ENCODE measurements at regions not wholly inside any gene's neighbourhood (a gene's known extent, or its start where the extent isn't known, plus 50 kb on each side); places are given as distances from the start of the nearest gene placed in this dataset.
"Not testable (repeated sequence)": the region's sequence is repeated elsewhere in the genome, so short reads cannot be mapped to it uniquely, and the experiment has no call there.

- Histone ChIP-seq H3K27ac (replicated peaks; ENCODE audit: low read length) (no peak overlapping the region), H2BK12ac (ENCODE audit: low read length) (no peak overlapping the region), H3K9ac (ENCODE audit: low read depth, low read length, poor library complexity) (peak overlapping the region; percentile 84), H3K36me3 (replicated peaks in 1 of 2; ENCODE audit: control insufficient read depth in 2 of 2, insufficient read depth in 2 of 2, low read length in 2 of 2) (no peaks in the 10 kb centered on the region), H3K27me3 (ENCODE audit: control insufficient read depth in 3 of 3, insufficient read depth in 3 of 3, low read depth in 1 of 3, low read length in 3 of 3) (peaks cover 0 to 46% (median 23%) of the 10 kb centered on the region in 3 experiments), H2BK120ac (ENCODE audit: low read depth, low read length) (no peak overlapping the region), H3K4me2 (ENCODE audit: insufficient read depth, low read length, poor library complexity, severe bottlenecking) (peak overlapping the region; percentile 98), H2AK5ac (ENCODE audit: low read depth, low read length) (no peak overlapping the region), H3K9me3 (replicated peaks in 1 of 2; ENCODE audit: control insufficient read depth in 2 of 2, insufficient read depth in 1 of 2, low read depth in 1 of 2, low read length in 2 of 2) (no peaks in the 10 kb centered on the region), H2BK15ac (ENCODE audit: low read length) (peak overlapping the region; percentile 67), H4K8ac (ENCODE audit: low read depth, low read length) (no peak overlapping the region), H2AFZ (ENCODE audit: low read length) (peak overlapping the region; percentile 81), H3K18ac (ENCODE audit: low read length) (peak overlapping the region; percentile 95), H3K23ac (ENCODE audit: low read depth, low read length, poor library complexity) (peak overlapping the region; percentile 65), H3K4me1 (ENCODE audit: control insufficient read depth in 2 of 2, insufficient read depth in 1 of 2, low read depth in 1 of 2, low read length in 2 of 2) (peaks cover 0 to 4% of the 10 kb centered on the region in 2 donors), H4K91ac (ENCODE audit: low read depth, low read length, poor library complexity) (no peak overlapping the region), H3K79me1 (ENCODE audit: low read depth, low read length) (no peaks in the 10 kb centered on the region), H3K4ac (ENCODE audit: low read length) (no peak overlapping the region), H3K4me3 (ENCODE audit: low read length in 2 of 2) (peak overlapping the region in 1 of 2 donors; percentile 80), H2BK5ac (ENCODE audit: low read length) (no peak overlapping the region), H3K14ac (ENCODE audit: low read length) (no peak overlapping the region)
- WGBS, 2 donors (ENCODE audit: extremely low coverage in 2 of 2, insufficient read length in 2 of 2, insufficient replicate concordance in 1 of 2) = no CpG with 5 or more reads among the region's 24 CpGs
- DNase-seq (ENCODE audit: low spot score) = no peak
Observed at GRCh38 chr13:25018729-25019115, 77.2 kb upstream of the PABPC3 start.

GRCh38 chr13:25019741-25020140 lies 76.2 kb upstream of the PABPC3 start:
- not testable (repeated sequence) for H2BK15ac ChIP-seq (ENCODE audit: low read length)

DNA sequence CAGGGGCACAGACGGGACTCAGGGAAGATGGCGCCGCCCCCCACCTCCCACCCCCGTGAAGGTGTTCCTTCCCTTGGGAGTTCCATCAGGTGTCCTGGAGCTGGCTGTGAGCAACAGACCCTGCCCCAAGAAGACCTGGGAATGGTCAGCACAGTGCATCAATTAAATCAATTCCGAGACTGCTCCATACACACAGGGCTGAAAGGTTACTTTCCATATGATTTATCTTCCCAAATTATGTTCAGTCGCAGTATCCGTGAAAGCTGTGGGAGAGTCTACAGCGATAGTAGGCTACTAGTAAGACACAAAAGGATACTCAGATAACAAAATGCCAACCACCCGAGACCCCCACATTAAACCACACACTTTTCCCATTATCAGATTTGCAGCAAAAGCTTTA lies 71.8 kb upstream of the PABPC3 start:
- no peak for DNase-seq (ENCODE audit: low spot score)
- Histone ChIP-seq H3K36me3 (replicated peaks in 1 of 2; ENCODE audit: control insufficient read depth in 2 of 2, insufficient read depth in 2 of 2, low read length in 2 of 2) (no peaks in the 10 kb centered on the region), H3K79me1 (ENCODE audit: low read depth, low read length) (no peaks in the 10 kb centered on the region), H2BK5ac (ENCODE audit: low read length) (no peak overlapping the region), H3K9me3 (replicated peaks in 1 of 2; ENCODE audit: control insufficient read depth in 2 of 2, insufficient read depth in 1 of 2, low read depth in 1 of 2, low read length in 2 of 2) (no peaks in the 10 kb centered on the region), H3K23ac (ENCODE audit: low read depth, low read length, poor library complexity) (no peak overlapping the region), H3K4me3 (ENCODE audit: low read length in 2 of 2) (no peak overlapping the region), H2BK15ac (ENCODE audit: low read length) (no peak overlapping the region), H2BK12ac (ENCODE audit: low read length) (no peak overlapping the region), H3K9ac (ENCODE audit: low read depth, low read length, poor library complexity) (no peak overlapping the region), H3K27me3 (ENCODE audit: control insufficient read depth in 3 of 3, insufficient read depth in 3 of 3, low read depth in 1 of 3, low read length in 3 of 3) (peaks cover 0 to 18% (median 3%) of the 10 kb centered on the region in 3 experiments), H2BK120ac (ENCODE audit: low read depth, low read length) (no peak overlapping the region), H4K91ac (ENCODE audit: low read depth, low read length, poor library complexity) (no peak overlapping the region), H4K8ac (ENCODE audit: low read depth, low read length) (no peak overlapping the region), H3K27ac (replicated peaks; ENCODE audit: low read length) (no peak overlapping the region), H3K18ac (ENCODE audit: low read length) (no peak overlapping the region), H2AFZ (ENCODE audit: low read length) (no peak overlapping the region), H3K4me1 (ENCODE audit: control insufficient read depth in 2 of 2, insufficient read depth in 1 of 2, low read depth in 1 of 2, low read length in 2 of 2) (no peaks in the 10 kb centered on the region), H2AK5ac (ENCODE audit: low read depth, low read length) (no peak overlapping the region), H3K4me2 (ENCODE audit: insufficient read depth, low read length, poor library complexity, severe bottlenecking) (no peak overlapping the region), H3K4ac (ENCODE audit: low read length) (no peak overlapping the region), H3K14ac (ENCODE audit: low read length) (no peak overlapping the region)
- no CpG with 5 or more reads among the region's 9 CpGs for WGBS, 2 donors (ENCODE audit: extremely low coverage in 2 of 2, insufficient read length in 2 of 2, insufficient replicate concordance in 1 of 2)

More at GRCh38 chr13:25019741-25020140, 76.2 kb upstream of the PABPC3 start:
- not testable (repeated sequence) for H2AK5ac ChIP-seq (ENCODE audit: low read depth, low read length); H3K18ac ChIP-seq (ENCODE audit: low read length); H3K4me2 ChIP-seq (ENCODE audit: insufficient read depth, low read length, poor library complexity, severe bottlenecking); H3K79me1 ChIP-seq (ENCODE audit: low read depth, low read length); H2AFZ ChIP-seq (ENCODE audit: low read length); H3K14ac ChIP-seq (ENCODE audit: low read length); H3K23ac ChIP-seq (ENCODE audit: low read depth, low read length, poor library complexity); H4K8ac ChIP-seq (ENCODE audit: low read depth, low read length); H3K9me3 ChIP-seq (replicated peaks in 1 of 2; ENCODE audit: control insufficient read depth in 2 of 2, insufficient read depth in 1 of 2, low read depth in 1 of 2, low read length in 2 of 2); H3K36me3 ChIP-seq (replicated peaks in 1 of 2; ENCODE audit: control insufficient read depth in 2 of 2, insufficient read depth in 2 of 2, low read length in 2 of 2); H3K27ac ChIP-seq (replicated peaks; ENCODE audit: low read length); H3K9ac ChIP-seq (ENCODE audit: low read depth, low read length, poor library complexity); H3K4me3 ChIP-seq (ENCODE audit: low read length in 2 of 2); DNase-seq (ENCODE audit: low spot score); H4K91ac ChIP-seq (ENCODE audit: low read depth, low read length, poor library complexity); H2BK12ac ChIP-seq (ENCODE audit: low read length); H2BK120ac ChIP-seq (ENCODE audit: low read depth, low read length); H2BK5ac ChIP-seq (ENCODE audit: low read length); H3K4ac ChIP-seq (ENCODE audit: low read length); H3K4me1 ChIP-seq (ENCODE audit: control insufficient read depth in 2 of 2, insufficient read depth in 1 of 2, low read depth in 1 of 2, low read length in 2 of 2)
- peaks cover 0 to 46% (median 23%) of the 10 kb centered on the region in 3 experiments for H3K27me3 ChIP-seq (ENCODE audit: control insufficient read depth in 3 of 3, insufficient read depth in 3 of 3, low read depth in 1 of 3, low read length in 3 of 3)
- WGBS, 2 donors (ENCODE audit: extremely low coverage in 2 of 2, insufficient read length in 2 of 2, insufficient replicate concordance in 1 of 2) = no CpG with 5 or more reads among the region's 16 CpGs

- Histone ChIP-seq H3K36me3 (replicated peaks in 1 of 2; ENCODE audit: control insufficient read depth in 2 of 2, insufficient read depth in 2 of 2, low read length in 2 of 2) (no peaks in the 10 kb centered on the region), H3K79me1 (ENCODE audit: low read depth, low read length) (no peaks in the 10 kb centered on the region), H3K4me1 (ENCODE audit: control insufficient read depth in 2 of 2, insufficient read depth in 1 of 2, low read depth in 1 of 2, low read length in 2 of 2) (no peaks in the 10 kb centered on the region), H3K4me2 (ENCODE audit: insufficient read depth, low read length, poor library complexity, severe bottlenecking) (no peak overlapping the region), H2BK15ac (ENCODE audit: low read length) (peak overlapping the region; percentile 26), H3K9me3 (replicated peaks in 1 of 2; ENCODE audit: control insufficient read depth in 2 of 2, insufficient read depth in 1 of 2, low read depth in 1 of 2, low read length in 2 of 2) (no peaks in the 10 kb centered on the region), H3K18ac (ENCODE audit: low read length) (no peak overlapping the region), H2BK120ac (ENCODE audit: low read depth, low read length) (no peak overlapping the region), H4K8ac (ENCODE audit: low read depth, low read length) (peak overlapping the region; percentile 82), H3K4me3 (ENCODE audit: low read length in 2 of 2) (no peak overlapping the region), H3K4ac (ENCODE audit: low read length) (no peak overlapping the region), H2AK5ac (ENCODE audit: low read depth, low read length) (no peak overlapping the region), H2BK12ac (ENCODE audit: low read length) (peak overlapping the region; percentile 58), H4K91ac (ENCODE audit: low read depth, low read length, poor library complexity) (no peak overlapping the region), H3K9ac (ENCODE audit: low read depth, low read length, poor library complexity) (no peak overlapping the region), H3K27me3 (ENCODE audit: control insufficient read depth in 3 of 3, insufficient read depth in 3 of 3, low read depth in 1 of 3, low read length in 3 of 3) (peaks cover 0 to 4% (median 0%) of the 10 kb centered on the region in 3 experiments), H3K27ac (replicated peaks; ENCODE audit: low read length) (no peak overlapping the region), H2BK5ac (ENCODE audit: low read length) (no peak overlapping the region), H3K14ac (ENCODE audit: low read length) (no peak overlapping the region), H3K23ac (ENCODE audit: low read depth, low read length, poor library complexity) (no peak overlapping the region), H2AFZ (ENCODE audit: low read length) (no peak overlapping the region)
- WGBS, 2 donors (ENCODE audit: extremely low coverage in 2 of 2, insufficient read length in 2 of 2, insufficient replicate concordance in 1 of 2) = no CpG with 5 or more reads among the region's 9 CpGs
- DNase-seq (ENCODE audit: low spot score) = no peak
Observed at GRCh38 chr13:25032160-25032559, 63.8 kb upstream of the PABPC3 start.

All from neuronal stem cell (in vitro differentiated cells).